ENCODE measurements at regions not wholly inside any gene's neighbourhood (a gene's known extent, or its start where the extent isn't known, plus 50 kb on each side); places are given as distances from the start of the nearest gene placed in this dataset.

- DNase-seq (ENCODE audit: low spot score) = no peak
Measured at GRCh38 chr2:21620771-21621170, 497.0 kb downstream of the TDRD15 start.

- no peak for DNase-seq (ENCODE audit: low spot score)
Measured at GRCh38 chr2:21627938-21628337, 504.2 kb downstream of the TDRD15 start.

GRCh38 chr2:21633015-21633414, 509.2 kb downstream of the TDRD15 start:
- no peak for DNase-seq (ENCODE audit: low spot score)

DNA sequence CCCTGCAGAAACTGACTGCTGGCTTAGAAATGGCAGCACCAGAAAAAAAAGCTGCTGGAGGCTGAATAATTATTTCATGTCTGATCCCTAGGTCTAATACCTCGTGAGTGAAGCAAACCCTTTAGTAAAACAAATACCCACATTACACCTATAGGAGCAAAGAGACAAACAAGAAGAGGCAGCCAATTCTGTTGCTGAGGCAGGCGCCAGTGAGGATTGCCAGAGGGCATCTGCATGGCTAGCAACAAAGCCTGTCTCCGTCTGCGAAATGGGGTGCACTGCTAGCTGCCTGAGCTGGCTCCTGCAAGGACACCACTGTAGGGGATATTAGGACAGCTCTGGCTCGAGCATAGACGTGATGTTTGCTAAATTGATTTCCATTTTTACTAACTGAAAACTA, 509.7 kb downstream of the TDRD15 start:
- no peak for DNase-seq (ENCODE audit: low spot score)

DNA sequence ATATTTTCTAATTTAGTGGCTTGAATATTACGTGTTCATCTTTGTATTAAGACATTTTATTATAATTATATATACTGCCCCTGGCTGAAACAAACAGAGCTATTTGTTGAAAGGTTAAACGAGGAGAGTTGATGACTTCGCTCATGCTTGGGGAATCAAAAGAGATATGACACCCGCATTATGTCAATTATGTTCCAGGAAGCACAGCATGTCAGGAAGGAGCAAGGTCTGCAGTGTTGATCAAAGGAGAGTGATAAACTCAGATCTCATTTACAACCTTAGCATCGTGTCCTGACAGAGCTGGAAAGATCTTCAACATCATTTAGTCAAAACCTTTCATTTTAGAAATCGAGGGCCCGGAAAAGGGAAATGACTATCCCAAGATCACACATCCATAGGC, 510.1 kb downstream of the TDRD15 start:
- no peak for DNase-seq (ENCODE audit: low spot score)

GRCh38 chr2:21640046-21640445, 516.3 kb downstream of the TDRD15 start:
- DNase-seq (ENCODE audit: low spot score) = no peak

DNA sequence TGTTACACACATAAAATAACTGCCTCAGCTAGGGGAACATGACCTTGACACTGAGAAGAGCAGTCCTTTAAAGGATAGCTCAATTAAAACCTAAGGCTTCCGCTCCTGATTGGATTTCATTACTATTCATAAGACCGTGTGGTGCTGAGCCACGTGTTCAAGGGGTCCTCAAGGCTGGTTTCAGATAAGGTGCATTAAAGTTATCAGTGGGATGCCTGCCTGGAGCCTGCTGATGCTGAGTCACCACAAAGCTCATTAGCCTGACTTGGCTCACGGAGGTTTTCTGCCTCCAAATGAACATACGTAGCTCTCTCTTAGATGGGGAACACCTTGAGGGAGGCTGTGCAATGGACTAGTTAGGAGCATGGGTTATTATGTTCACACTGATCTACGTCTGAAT, 518.9 kb downstream of the TDRD15 start:
- DNase-seq (ENCODE audit: low spot score) = no peak

DNA sequence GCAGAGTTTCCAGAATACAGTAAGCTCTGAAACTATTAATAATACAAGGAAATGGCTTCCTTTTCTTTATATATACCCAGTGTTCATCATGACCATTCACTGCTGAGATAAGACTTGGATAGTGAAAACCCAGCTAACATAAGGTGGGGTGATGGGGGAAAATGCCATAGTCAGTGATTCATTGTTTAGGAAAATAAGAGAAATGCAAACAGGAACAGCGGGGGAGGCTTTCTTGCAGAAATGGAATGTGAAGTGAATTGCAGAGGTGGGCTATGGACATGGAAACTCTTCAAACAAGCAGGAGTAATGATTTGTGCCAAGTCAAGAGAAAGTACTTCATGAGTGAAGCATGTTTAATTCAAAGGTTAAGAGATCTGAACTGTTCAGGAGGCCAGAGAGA, 519.4 kb downstream of the TDRD15 start:
- no peak for DNase-seq (ENCODE audit: low spot score)

DNA sequence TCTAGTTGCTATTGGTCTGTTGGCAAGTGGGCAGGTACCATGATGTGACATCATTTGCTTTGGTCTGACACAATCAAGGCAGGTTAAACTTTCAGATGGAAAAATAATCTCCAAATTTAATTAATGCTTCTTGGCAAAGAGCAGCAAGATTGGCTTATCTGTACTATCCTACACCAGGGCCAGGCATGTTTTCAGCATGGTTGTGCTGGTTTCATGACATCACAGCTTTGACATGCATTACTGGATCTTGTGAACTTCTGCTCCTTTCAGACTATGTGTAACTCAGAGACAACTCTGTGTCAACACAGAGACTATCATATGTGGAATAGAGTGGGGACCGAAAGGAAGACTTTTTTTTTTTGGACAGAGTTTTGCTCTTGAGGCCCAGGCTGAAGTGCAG, 520.5 kb downstream of the TDRD15 start:
- DNase-seq (ENCODE audit: low spot score) = no peak

DNA sequence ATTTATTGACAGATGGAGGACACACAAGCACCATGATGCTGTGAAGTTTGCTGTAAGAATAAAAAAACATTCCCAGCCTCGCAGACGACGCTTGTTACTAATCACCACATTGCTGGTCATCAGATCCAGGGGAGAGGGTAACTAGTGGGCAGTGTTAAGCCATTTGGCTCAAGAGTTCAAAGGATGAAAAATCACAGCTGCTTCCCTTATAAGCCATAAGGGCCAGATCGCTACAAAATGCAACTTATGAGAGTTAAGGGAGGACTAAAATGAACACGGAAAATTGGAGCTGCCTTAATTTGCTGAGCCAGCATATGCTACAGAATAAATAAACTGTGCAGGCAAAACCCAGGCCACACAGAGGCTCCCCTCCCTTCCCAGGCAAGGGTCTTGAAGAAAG, 522.6 kb downstream of the TDRD15 start:
- DNase-seq (ENCODE audit: low spot score) = no peak

DNA sequence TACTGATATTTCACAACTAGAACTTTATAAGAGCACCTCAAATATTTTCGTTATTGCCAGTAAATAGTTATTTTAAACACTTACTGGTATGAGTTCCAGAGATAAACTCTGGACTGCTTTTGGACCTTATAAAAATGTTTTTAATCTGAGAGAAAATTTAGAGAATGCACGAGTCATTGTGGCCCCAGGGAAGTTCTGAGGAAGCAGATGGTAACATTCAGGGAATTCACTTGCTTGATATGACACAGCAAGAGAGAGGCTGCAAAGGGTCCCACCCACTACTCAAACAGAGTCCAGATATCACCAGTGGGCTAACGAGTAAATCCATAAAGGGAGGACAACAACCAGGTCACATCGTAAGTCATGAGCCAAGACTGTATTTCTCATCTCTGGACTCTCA, 526.8 kb downstream of the TDRD15 start:
- no peak for DNase-seq (ENCODE audit: low spot score)

GRCh38 chr2:21655136-21655535, 531.4 kb downstream of the TDRD15 start:
- DNase-seq (ENCODE audit: low spot score) = no peak

DNA sequence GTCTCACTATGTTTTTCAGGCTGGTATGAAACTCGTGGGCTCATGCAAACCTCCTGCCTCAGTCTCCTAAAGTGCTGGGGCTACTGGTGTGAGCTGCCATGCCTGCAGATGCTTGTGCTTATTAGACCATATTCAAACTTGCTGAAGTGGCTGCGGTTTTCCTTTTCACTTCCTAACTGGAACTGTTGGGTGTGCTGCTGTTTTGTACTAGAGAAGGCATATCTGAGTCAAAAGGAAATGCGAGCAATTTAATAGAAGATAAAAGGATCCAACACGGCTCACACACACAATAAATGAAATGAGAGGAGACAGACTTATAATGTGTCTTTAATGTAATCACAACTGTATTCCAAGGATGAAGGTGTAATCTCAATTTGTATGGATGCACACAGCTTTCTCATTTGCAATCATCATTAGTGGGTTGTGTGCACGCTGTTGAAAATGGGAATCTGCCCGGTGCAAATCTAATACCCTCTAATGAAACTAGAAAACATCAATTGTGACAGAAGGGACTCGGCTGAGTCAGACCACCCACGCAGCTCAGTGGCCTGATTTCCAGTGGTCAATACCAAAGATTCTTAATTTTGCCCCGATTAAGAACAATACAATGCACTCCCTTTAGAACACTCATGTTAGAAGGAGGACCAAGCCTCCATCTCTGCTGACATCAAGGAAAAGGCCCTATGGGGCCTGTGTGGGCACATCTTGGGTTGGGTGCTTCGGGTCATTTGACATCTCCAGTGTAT, 532.7 kb downstream of the TDRD15 start:
- no peak for DNase-seq (ENCODE audit: low spot score)

GRCh38 chr2:21657445-21657844, 533.7 kb downstream of the TDRD15 start:
- DNase-seq (ENCODE audit: low spot score) = no peak

DNA sequence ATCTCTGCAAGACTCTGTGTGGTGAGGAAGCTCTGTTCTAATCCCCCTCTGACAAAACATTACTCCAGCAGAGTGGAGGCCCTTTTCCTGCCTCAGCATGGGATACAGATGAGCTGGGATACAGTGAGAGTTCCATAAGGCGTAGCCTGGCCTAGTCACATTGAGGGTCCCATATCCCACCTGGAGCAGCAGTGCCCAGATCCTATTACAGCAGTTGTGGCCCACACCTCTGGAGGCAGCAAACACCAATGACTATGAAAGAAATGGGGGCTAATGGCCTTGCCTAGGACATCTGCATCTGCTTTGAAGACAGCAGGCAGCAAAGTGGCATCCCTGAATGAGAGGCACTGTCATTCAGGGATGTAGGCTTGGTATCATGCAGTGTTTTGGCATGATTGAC, 534.5 kb downstream of the TDRD15 start:
- no peak for DNase-seq (ENCODE audit: low spot score)

GRCh38 chr2:21658907-21659477, 535.2 kb downstream of the TDRD15 start:
- no peak for DNase-seq (ENCODE audit: low spot score)

DNA sequence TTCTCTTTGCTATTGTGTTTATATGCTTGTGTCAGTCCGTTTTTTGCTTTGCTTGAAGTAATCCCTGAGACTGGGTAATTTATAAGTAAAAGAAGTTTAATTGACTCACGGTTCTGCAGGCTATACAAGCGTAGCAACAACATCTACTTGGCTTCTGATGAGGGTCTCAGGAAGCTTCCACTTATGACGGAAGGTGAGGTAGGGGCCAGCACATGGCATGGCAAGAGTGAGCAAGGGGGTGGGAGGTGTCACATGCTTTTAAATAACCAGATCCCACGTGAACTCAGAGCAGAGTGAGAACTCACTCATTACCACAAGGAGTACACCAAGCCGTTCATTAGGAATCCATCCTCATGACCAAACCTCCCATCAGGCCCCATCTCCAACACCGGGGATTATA, 540.3 kb downstream of the TDRD15 start:
- no peak for DNase-seq (ENCODE audit: low spot score)

DNA sequence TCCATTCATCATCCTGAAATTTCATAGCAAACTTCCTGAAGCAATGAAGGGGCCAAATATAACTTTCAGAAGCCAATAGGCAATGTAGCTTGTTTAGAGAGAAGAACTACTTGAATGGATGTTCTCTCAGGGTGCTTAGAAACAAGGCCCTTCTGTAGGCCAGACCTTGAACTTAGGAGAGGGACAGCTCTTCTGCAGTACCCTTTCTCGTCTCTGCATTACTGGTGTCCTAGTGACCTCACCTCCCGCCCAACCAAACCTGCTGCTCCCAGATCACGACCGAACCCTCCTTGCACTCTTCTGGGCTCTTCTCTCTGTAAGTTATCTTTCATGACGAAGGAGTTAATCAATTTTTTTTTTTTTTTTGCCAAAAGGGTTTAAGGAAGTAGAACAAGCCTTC, 543.9 kb downstream of the TDRD15 start:
- DNase-seq (ENCODE audit: low spot score) = no peak

DNA sequence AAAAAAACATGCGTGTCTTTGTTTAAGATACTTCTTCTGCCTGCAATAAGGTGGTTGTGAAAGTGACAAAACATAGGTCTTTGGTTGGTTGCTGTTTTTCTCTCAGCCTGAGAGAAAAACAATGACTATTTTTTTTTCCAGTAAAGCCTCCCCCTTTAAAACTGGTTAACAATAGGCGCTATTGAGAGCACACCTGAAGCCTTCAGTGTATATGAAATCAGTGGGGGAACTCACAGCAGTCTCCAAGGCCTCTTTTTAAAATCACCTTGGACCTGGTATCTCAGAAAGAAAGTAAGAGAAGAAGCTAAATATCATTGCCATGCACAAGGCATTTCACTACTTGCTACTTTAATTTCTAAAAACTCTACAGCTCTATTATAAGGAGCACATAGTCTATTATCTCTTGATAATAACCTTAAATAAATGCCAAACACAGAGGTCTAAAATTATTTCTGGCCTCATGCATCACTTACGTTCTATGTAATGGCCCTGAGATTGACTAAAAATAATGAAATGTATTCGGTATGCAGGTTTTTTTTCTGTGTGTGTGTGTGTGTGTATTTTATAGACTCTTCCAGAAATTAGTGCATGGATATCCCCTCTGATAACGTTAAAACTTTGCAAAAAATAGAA, 544.4 kb downstream of the TDRD15 start:
- DNase-seq (ENCODE audit: low spot score) = no peak

DNA sequence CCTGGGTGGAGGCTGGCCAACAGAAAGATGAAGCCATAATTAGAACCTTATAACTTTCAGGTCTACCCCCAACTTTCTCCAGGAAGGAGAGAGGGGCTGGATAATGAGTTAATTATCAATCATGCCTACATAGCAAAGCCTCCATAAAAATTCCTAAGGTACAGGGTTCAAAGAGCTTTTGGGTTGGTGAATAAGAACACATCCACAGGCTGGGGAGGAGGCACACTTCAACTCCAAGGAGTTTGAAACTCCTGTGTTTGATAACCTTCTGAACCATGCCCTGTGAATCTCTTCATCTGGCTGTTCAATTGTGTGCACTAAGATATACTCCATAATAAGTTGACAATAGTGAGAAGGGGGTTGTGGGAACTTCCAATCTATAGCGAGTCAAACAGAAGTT, 552.3 kb downstream of the TDRD15 start:
- no peak for DNase-seq (ENCODE audit: low spot score)

DNA sequence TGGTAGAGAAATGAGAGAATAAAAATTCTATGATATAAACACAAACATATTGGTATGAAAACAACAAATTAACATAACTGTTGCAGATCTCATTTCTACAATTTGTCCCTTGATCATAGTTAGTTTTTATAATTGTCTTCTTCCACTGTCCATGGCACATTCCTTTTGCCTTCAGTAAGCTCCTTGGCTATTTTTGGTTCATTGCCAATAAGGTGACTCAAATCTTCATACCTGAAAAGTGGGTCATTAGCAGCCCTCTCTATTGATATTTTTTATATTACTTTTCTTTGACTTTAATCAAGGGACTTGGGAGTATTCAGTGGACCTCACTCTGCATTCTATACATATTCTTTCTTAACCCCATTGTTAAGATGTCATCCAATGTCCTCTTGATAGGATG, 552.9 kb downstream of the TDRD15 start:
- no peak for DNase-seq (ENCODE audit: low spot score)

GRCh38 chr2:21683838-21684237, 560.1 kb downstream of the TDRD15 start:
- DNase-seq (ENCODE audit: low spot score) = no peak

GRCh38 chr2:21687589-21687988, 563.8 kb downstream of the TDRD15 start:
- DNase-seq (ENCODE audit: low spot score) = no peak
